HepG2 (cell line): ENCODE measurements at regions not wholly inside any gene's neighbourhood (a gene's known extent, or its start where the extent isn't known, plus 50 kb on each side); places are given as distances from the start of the nearest gene placed in this dataset.

Experiments used
- ATAC-seq: fragments of 200-7000 bp; cut with Tn5 transposase; 3 replicates; pipeline ENCODE4 v1.9.1; 2020; ENCODE audit warnings: mild to moderate bottlenecking, moderate library complexity
- BruUV-seq: library from RNA; stranded (reverse); fragments of 400-500 nt; replicated peaks from 2 replicates; lab custom pipeline; 2021; lab: Mats Ljungman, UMichigan
- CTCF ChIA-PET: fragments of 300-600 bp; formaldehyde crosslinking; extraction: SDS; loops from one replicate; lab custom pipeline; 2021; ENCODE audit warnings: low total read pairs, inconsistent platforms, low intra/inter-chr PET ratio; lab: Yijun Ruan, JAX
- POLR2A ChIA-PET: fragments of 350-600 bp; sonication (Branson Sonifier 250); formaldehyde crosslinking; loops from one replicate; lab custom pipeline; 2020; ENCODE audit warnings: antibody characterized with exemption, inconsistent platforms; lab: Yijun Ruan, JAX
- DNase-seq: peaks from one replicate; pipeline ENCODE4 v3.0.0-alpha.2; 2015; ENCODE audit warnings: low spot score
- FAIRE-seq: peaks from 3 replicates; lab custom pipeline; 2011; peaks lifted over from hg19 to GRCh38; lab: Jason Lieb, UNC
- H2AFZ ChIP-seq: one replicate; pipeline ENCODE4 v1.6.1; 2011; ENCODE audit warnings: low read length, inconsistent platforms
- H3K27ac ChIP-seq: fragments of 300-600 bp; 3 replicates; pipeline ENCODE4 v1.8.0; 2011; ENCODE audit warnings: mixed run types, mild to moderate bottlenecking, mixed read lengths, low read length, inconsistent platforms; ENCODE audit not compliant: insufficient read depth; ENCODE audit errors: extremely low read length
- H3K27me3 ChIP-seq, 2 experiments: fragments of 200-600 bp in 1 of 2; 2 replicates in 1 of 2; 3 replicates in 1 of 2; pipeline versions ENCODE4 v1.6.0 to v1.8.0; 2011; ENCODE audit warnings: low read length in 2 of 2, mild to moderate bottlenecking in 2 of 2, moderate library complexity in 2 of 2, inconsistent platforms in 1 of 2; ENCODE audit not compliant: insufficient read depth in 2 of 2, control insufficient read depth in 1 of 2
- H3K36me3 ChIP-seq, 2 experiments: fragments of 200-600 bp in 1 of 2; replicated peaks in 1 of 2; 2 replicates in 1 of 2; 3 replicates in 1 of 2; pipeline versions ENCODE4 v1.5.1 to v1.8.0; 2011; ENCODE audit warnings: low read length in 2 of 2, inconsistent platforms in 1 of 2; ENCODE audit not compliant: insufficient read depth in 2 of 2, control insufficient read depth in 1 of 2
- H3K4me1 ChIP-seq: 2 replicates; pipeline ENCODE4 v1.5.1; 2012; ENCODE audit warnings: low read length, inconsistent platforms; ENCODE audit not compliant: insufficient read depth
- H3K4me2 ChIP-seq: 2 replicates; pipeline ENCODE4 v1.6.0; 2011; ENCODE audit warnings: low read depth, low read length, inconsistent platforms
- H3K4me3 ChIP-seq, 3 experiments: fragments of 200-600 bp in 1 of 3; sonication (generic), shearing (Covaris generic) in 1 of 3; replicated peaks in 1 of 3; 2 replicates each; pipeline ENCODE4 v1.5.1; 2011 to 2016; ENCODE audit warnings: low read length in 3 of 3, inconsistent platforms in 2 of 3, low read depth in 2 of 3, mild to moderate bottlenecking in 2 of 3, control low read depth in 1 of 3, mixed read lengths in 1 of 3; ENCODE audit not compliant: insufficient read depth in 1 of 3
- H3K79me2 ChIP-seq: one replicate; pipeline ENCODE4 v1.6.1; 2011; ENCODE audit warnings: low read length, inconsistent platforms; ENCODE audit not compliant: insufficient read depth
- H3K9ac ChIP-seq: 2 replicates; pipeline ENCODE4 v1.6.0; 2011; ENCODE audit warnings: mild to moderate bottlenecking, low read depth, low read length, inconsistent platforms; ENCODE audit not compliant: insufficient read depth
- H3K9me3 ChIP-seq: 2 replicates; pipeline ENCODE4 v1.5.1; 2012; ENCODE audit warnings: mild to moderate bottlenecking, low read length
- H4K20me1 ChIP-seq: 2 replicates; pipeline ENCODE4 v1.6.0; 2011; ENCODE audit warnings: inconsistent platforms, mild to moderate bottlenecking, low read length, moderate library complexity; ENCODE audit not compliant: insufficient read depth
- HOMEZ ChIP-seq: IDR thresholded peaks from 2 replicates; pipeline ENCODE4 v1.6.1; 2016; ENCODE audit warnings: low read depth
- IKZF5 ChIP-seq: IDR thresholded peaks from 2 replicates; pipeline ENCODE4 v1.6.1; 2018; ENCODE audit warnings: missing genetic modification reagents, mild to moderate bottlenecking, missing compliant biosample characterization
- KDM2A ChIP-seq: sonication (generic); formaldehyde crosslinking; IDR thresholded peaks from 2 replicates; pipeline ENCODE4 v1.4.0; 2020; ENCODE audit warnings: low read depth, missing genetic modification reagents, borderline replicate concordance
- TSC22D2 ChIP-seq: sonication (generic); formaldehyde crosslinking; IDR thresholded peaks from 2 replicates; pipeline ENCODE4 v1.5.1; 2020; ENCODE audit warnings: missing genetic modification reagents, mild to moderate bottlenecking, borderline replicate concordance
- ZBTB14 ChIP-seq: sonication (generic); formaldehyde crosslinking; IDR thresholded peaks from 2 replicates; pipeline ENCODE4 v1.4.0; 2020; ENCODE audit warnings: missing genetic modification reagents
- ZBTB38 ChIP-seq: sonication (generic); formaldehyde crosslinking; IDR thresholded peaks from 2 replicates; pipeline ENCODE4 v1.5.1; 2020; ENCODE audit warnings: mild to moderate bottlenecking, missing genetic modification reagents
- ZNF407 ChIP-seq: sonication (generic); formaldehyde crosslinking; IDR thresholded peaks from one replicate; pipeline ENCODE4 v1.5.1; 2020; ENCODE audit warnings: mild to moderate bottlenecking, missing genetic modification reagents; ENCODE audit errors: not compliant biosample characterization
- ZNF557 ChIP-seq: sonication (generic); formaldehyde crosslinking; IDR thresholded peaks from 2 replicates; pipeline ENCODE4 v1.4.0; 2020; ENCODE audit warnings: missing genetic modification reagents
- ZNF740 ChIP-seq: sonication (generic); formaldehyde crosslinking; IDR thresholded peaks from 2 replicates; pipeline ENCODE4 v1.4.0; 2020; ENCODE audit warnings: missing genetic modification reagents
- ZNF772 ChIP-seq: sonication (generic); formaldehyde crosslinking; IDR thresholded peaks from 2 replicates; pipeline ENCODE4 v1.5.0; 2020; ENCODE audit warnings: mild to moderate bottlenecking, missing genetic modification reagents
- WGBS: methylation state at CpG from one replicate; pipeline ENCODE4 v1.1.6; 2017; ENCODE audit warnings: low lambda C conversion rate; 5-methylcytosine and 5-hydroxymethylcytosine counted together
- in situ Hi-C: cut with HindIII; loops from 2 replicates; pipeline ENCODE4 v1.10.0; 2017; ENCODE audit warnings: low pct_unique_long_range_greater_than_20kb; ENCODE audit not compliant: extremely low pct_ligation_motif_present
- intact Hi-C: fragments of 100-400 bp; cut with micrococcal nuclease; formaldehyde crosslinking; loops from one replicate; pipeline ENCODE4 v1.10.0; 2022; ENCODE audit not compliant: unreplicated experiment

- TF ChIP-seq ZNF407 (no peak), ZNF557 (CRISPR knock-in tag) (no peak)
Observed at GRCh38 chrX:39504850-39505259, 592.9 kb downstream of the BCOR start (continued).

- BruUV-seq, result no TSS peak
- Histone ChIP-seq H3K4me1 (no peaks in the 10 kb centered on the region), H3K4me3 (no peak overlapping the region), H3K9ac (no peak overlapping the region), H4K20me1 (no peaks in the 10 kb centered on the region), H3K27me3 (no peaks in the 10 kb centered on the region), H3K36me3 (no peaks in the 10 kb centered on the region), H3K79me2 (no peaks in the 10 kb centered on the region), H3K4me2 (no peak overlapping the region), H3K27ac (no peak overlapping the region), H2AFZ (no peak overlapping the region), H3K9me3 (peaks cover 8% of the 10 kb centered on the region; the same call in 1 of the 2 replicates)
- ATAC-seq (no peak), FAIRE-seq (no peak), DNase-seq (no peak)
- CTCF ChIA-PET, result no interaction called here
- in situ Hi-C loops (no loop called here), intact Hi-C loops (no loop called here)
- TF ChIP-seq ZBTB14 (CRISPR knock-in tag) (no peak), ZBTB38 (CRISPR knock-in tag) (no peak), TSC22D2 (CRISPR knock-in tag) (no peak), KDM2A (CRISPR knock-in tag) (no peak), ZNF772 (CRISPR knock-in tag) (no peak), IKZF5 (CRISPR knock-in tag) (no peak), HOMEZ (CRISPR knock-in tag) (no peak), ZNF740 (CRISPR knock-in tag) (no peak)
- POLR2A ChIA-PET, result no interaction called here
- 0% methylated on average over 7 of the region's 9 CpGs for WGBS
Observed at GRCh38 chrX:39506131-39506530, 591.6 kb downstream of the BCOR start.
